K562 (cell line): ENCODE measurements at regions not wholly inside any gene's neighbourhood (a gene's known extent, or its start where the extent isn't known, plus 50 kb on each side); places are given as distances from the start of the nearest gene placed in this dataset.
A peak's percentile ranks its signal among the peaks of the same experiment; 100 is the strongest.

Experiments
- FUS ChIP-seq: fragments of 200-400 bp; formaldehyde crosslinking; optimal IDR thresholded peaks from 2 replicates; pipeline ENCODE3; 2017; ENCODE audit warnings: low read depth, low read length
- JUNB ChIP-seq: fragments of 450-650 bp; formaldehyde crosslinking; conservative IDR thresholded peaks from 2 replicates; pipeline ENCODE4 v1.4.0; 2020; ENCODE audit warnings: mild to moderate bottlenecking
- MCM7 ChIP-seq, 2 experiments: fragments of 450-650 bp; IDR thresholded peaks; 2 replicates each; pipeline ENCODE4 v1.6.1; 2016 to 2018
- NFE2 ChIP-seq: IDR thresholded peaks from 2 replicates; pipeline ENCODE4 v1.6.1; 2014; ENCODE audit warnings: antibody characterized with exemption, low read depth
- NFXL1 ChIP-seq: fragments of 450-650 bp; formaldehyde crosslinking; IDR thresholded peaks from 2 replicates; pipeline ENCODE4 v1.4.0; 2021; ENCODE audit warnings: mild to moderate bottlenecking
- OTX1 ChIP-seq: fragments of 450-650 bp; formaldehyde crosslinking; IDR thresholded peaks from 2 replicates; pipeline ENCODE4 v1.4.0; 2022; ENCODE audit warnings: mild to moderate bottlenecking
- POLR2AphosphoS2 ChIP-seq: IDR thresholded peaks from 2 replicates; pipeline ENCODE4 v1.6.1; 2012; ENCODE audit warnings: low read length, improper control_type of control experiment
- POLR2G ChIP-seq: fragments of 200-400 bp; formaldehyde crosslinking; IDR thresholded peaks from 2 replicates; pipeline ENCODE4 v1.6.1; 2017; ENCODE audit warnings: low read depth, mild to moderate bottlenecking, antibody characterized with exemption, low read length, moderate library complexity
- RBM34 ChIP-seq: fragments of 200-400 bp; formaldehyde crosslinking; IDR thresholded peaks from 2 replicates; pipeline ENCODE4 v1.6.1; 2018; ENCODE audit warnings: low read length, borderline replicate concordance; ENCODE audit not compliant: insufficient read depth
- SUPT5H ChIP-seq: fragments of 450-650 bp; IDR thresholded peaks from 2 replicates; pipeline ENCODE4 v1.6.1; 2016
- TAF9B ChIP-seq: fragments of 450-650 bp; IDR thresholded peaks from 2 replicates; pipeline ENCODE4 v1.6.1; 2018; ENCODE audit warnings: mild to moderate bottlenecking; ENCODE audit not compliant: partially characterized antibody
- ZC3H11A ChIP-seq: IDR thresholded peaks from 2 replicates; pipeline ENCODE4 v1.6.1; 2012; ENCODE audit warnings: low read depth, low read length, improper control_type of control experiment
- ZFP1 ChIP-seq: fragments of 450-650 bp; formaldehyde crosslinking; IDR thresholded peaks from 2 replicates; pipeline ENCODE4 v1.4.0; 2020; ENCODE audit warnings: mild to moderate bottlenecking, mixed read lengths
- ZNF24 ChIP-seq: fragments of 450-650 bp; IDR thresholded peaks from 2 replicates; pipeline ENCODE4 v1.6.1; 2016
- TF ChIP-seq, protein P1 (sequence below), 2 experiments: fragments of 450-650 bp; IDR thresholded peaks; 2 replicates each; pipeline ENCODE4 v1.6.1; 2016; ENCODE audit warnings: mild to moderate bottlenecking in 2 of 2, borderline replicate concordance in 1 of 2, low read depth in 1 of 2, moderate library complexity in 1 of 2
- TF ChIP-seq, protein P2 (sequence below): fragments of 450-650 bp; IDR thresholded peaks from 2 replicates; pipeline ENCODE4 v1.7.0; 2016; ENCODE audit warnings: borderline replicate concordance
- TF ChIP-seq, protein P3 (sequence below), 2 experiments: fragments of 450-650 bp; IDR thresholded peaks; 2 replicates each; pipeline ENCODE4 v1.6.1; 2016

DNA sequence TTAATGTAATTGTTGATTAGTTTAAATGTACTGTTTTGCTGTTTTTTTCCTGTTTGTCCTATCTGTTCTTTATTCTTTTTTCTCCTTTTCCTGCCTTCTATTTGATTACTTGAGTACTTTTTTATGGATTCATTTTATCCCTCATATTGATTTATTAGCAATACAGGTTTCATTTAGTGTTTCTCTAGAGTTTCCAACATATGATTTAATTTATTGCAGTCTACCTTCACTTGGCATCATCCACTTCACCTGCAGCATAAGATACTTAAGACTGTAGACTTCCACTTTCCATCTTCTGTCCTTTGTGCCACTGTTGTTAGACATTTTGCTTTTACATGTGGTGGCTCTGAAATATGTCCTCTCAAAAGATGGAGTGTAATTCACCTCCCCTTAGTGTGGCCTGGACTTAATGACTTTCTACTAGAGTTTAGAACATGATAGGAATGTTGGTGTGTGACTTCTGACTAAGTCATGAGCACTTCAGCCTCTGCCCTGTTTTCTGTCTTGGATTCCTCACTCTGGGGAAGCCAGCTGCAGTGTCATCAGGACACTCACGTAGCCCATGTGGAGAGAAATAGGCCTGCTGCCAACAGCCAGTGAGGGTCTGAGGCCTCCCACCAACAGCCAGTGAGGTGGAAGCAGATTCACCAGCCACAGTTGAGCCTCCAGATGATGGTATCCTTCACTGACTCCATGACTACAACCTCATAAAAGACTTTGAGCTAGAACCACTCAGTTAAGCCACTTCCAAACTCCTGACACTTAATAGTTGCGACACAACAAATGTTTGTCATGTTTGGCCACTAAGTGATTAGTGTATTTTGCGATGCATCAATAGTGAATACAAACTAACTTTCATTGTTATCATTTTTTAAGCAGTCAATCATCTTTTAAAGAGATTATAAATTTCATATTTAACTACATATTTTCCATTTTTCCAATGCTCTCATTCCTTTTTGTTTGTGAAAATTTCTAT is 643.5 kb upstream of the DPP6 start (continued):
- TF ChIP-seq RBM34 = no peak
- TF ChIP-seq NFXL1 (CRISPR knock-in tag) = 0 out of 2 replicates have a peak, but pooled peaks have one; percentile 17
- TF ChIP-seq NFE2 = peak; percentile 14
- TF ChIP-seq JUNB (CRISPR knock-in tag) = no peak
- peak; percentile 100 for TF ChIP-seq POLR2AphosphoS2
- no peak for TF ChIP-seq ZNF24
- TF ChIP-seq, protein P1, sequence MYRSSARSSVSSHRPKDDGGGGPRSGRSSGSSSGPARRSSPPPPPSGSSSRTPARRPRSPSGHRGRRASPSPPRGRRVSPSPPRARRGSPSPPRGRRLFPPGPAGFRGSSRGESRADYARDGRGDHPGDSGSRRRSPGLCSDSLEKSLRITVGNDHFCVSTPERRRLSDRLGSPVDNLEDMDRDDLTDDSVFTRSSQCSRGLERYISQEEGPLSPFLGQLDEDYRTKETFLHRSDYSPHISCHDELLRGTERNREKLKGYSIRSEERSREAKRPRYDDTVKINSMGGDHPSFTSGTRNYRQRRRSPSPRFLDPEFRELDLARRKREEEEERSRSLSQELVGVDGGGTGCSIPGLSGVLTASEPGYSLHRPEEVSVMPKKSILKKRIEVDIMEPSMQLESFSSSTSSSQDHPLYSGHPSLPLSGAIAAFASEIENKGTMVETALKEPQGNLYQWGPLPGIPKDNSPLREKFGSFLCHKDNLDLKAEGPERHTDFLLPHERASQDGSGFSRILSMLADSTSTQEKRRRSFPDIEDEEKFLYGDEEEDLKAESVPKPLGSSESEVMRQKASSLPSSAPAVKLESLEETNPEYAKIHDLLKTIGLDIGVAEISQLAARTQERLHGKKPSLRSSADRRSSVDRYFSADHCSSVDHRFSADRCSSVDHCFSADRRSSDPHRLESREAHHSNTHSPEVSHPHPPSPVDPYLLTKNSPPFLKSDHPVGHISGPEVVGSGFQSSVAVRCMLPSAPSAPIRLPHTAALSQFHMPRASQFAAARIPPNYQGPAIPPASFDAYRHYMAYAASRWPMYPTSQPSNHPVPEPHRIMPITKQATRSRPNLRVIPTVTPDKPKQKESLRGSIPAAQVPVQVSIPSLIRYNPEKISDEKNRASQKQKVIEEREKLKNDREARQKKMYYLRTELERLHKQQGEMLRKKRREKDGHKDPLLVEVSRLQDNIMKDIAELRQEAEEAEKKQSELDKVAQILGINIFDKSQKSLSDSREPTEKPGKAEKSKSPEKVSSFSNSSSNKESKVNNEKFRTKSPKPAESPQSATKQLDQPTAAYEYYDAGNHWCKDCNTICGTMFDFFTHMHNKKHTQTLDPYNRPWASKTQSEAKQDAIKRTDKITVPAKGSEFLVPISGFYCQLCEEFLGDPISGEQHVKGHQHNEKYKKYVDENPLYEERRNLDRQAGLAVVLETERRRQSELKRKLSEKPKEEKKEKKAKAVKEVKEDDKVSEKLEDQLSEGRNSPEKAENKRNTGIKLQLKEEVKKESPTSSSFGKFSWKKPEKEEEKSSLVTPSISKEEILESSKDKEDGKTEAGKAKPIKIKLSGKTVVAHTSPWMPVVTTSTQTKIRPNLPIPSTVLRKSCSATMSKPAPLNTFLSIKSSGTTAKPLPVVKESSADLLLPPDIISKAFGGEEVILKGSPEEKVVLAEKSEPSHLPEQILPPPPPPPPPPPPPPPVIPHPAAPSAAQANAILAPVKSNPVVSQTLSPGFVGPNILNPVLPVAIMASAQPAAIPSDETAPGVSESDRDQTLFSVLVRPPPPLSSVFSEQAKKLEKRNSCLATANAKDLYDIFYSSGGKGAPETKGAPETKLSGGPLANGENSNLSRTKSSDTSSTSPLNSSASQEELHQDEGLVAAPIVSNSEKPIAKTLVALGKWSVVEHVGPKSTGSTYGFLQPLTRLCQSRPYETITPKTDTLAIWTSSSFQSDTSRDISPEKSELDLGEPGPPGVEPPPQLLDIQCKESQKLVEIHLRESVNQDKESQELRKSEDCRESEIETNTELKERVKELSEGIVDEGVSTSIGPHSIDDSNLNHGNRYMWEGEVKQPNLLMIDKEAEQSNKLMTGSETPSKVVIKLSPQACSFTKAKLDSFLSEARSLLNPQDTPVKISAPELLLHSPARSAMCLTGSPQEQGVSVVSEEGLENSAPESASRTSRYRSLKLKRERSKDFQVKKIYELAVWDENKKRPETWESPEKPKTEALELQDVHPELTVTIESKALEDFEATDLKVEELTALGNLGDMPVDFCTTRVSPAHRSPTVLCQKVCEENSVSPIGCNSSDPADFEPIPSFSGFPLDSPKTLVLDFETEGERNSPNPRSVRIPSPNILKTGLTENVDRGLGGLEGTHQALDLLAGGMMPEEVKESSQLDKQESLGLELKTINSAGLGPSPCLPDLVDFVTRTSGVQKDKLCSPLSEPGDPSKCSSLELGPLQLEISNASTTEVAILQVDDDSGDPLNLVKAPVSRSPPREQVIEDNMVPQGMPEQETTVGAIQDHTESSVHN (IDR thresholded peaks at IDR 0.05; ENCODE audit: borderline replicate concordance in 1 of 2, low read depth in 1 of 2) = no peak; a peak in 1 of 4 replicates
- peak; percentile 62 for TF ChIP-seq POLR2G
- peak; percentile 54; the same call in 1 of the 2 replicates for TF ChIP-seq ZC3H11A
- TF ChIP-seq FUS = peak; percentile 25
- no peak for TF ChIP-seq MCM7 (IDR thresholded peaks at IDR 0.05)
- TF ChIP-seq, protein P2, sequence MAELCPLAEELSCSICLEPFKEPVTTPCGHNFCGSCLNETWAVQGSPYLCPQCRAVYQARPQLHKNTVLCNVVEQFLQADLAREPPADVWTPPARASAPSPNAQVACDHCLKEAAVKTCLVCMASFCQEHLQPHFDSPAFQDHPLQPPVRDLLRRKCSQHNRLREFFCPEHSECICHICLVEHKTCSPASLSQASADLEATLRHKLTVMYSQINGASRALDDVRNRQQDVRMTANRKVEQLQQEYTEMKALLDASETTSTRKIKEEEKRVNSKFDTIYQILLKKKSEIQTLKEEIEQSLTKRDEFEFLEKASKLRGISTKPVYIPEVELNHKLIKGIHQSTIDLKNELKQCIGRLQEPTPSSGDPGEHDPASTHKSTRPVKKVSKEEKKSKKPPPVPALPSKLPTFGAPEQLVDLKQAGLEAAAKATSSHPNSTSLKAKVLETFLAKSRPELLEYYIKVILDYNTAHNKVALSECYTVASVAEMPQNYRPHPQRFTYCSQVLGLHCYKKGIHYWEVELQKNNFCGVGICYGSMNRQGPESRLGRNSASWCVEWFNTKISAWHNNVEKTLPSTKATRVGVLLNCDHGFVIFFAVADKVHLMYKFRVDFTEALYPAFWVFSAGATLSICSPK = peak; percentile 89; the same call in 1 of the 2 replicates
- TF ChIP-seq, protein P3, sequence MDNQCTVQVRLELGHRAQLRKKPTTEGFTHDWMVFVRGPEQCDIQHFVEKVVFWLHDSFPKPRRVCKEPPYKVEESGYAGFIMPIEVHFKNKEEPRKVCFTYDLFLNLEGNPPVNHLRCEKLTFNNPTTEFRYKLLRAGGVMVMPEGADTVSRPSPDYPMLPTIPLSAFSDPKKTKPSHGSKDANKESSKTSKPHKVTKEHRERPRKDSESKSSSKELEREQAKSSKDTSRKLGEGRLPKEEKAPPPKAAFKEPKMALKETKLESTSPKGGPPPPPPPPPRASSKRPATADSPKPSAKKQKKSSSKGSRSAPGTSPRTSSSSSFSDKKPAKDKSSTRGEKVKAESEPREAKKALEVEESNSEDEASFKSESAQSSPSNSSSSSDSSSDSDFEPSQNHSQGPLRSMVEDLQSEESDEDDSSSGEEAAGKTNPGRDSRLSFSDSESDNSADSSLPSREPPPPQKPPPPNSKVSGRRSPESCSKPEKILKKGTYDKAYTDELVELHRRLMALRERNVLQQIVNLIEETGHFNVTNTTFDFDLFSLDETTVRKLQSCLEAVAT (IDR thresholded peaks at IDR 0.05) = peak; percentile 19 to 49; a peak in 2 of 4 replicates
- TF ChIP-seq OTX1 (CRISPR knock-in tag) = peak; percentile 72
- no peak for TF ChIP-seq TAF9B
- peak; percentile 84 for TF ChIP-seq SUPT5H
- TF ChIP-seq ZFP1 (CRISPR knock-in tag) = 0 out of 2 replicates have a peak, but pooled peaks have one; percentile 54
